G401.6 (cell line): ENCODE measurements at regions not wholly inside any gene's neighbourhood (a gene's known extent, or its start where the extent isn't known, plus 50 kb on each side); places are given as distances from the start of the nearest gene placed in this dataset.

Experiments
- FAIRE-seq: peaks from 2 replicates; lab custom pipeline; 2012; peaks lifted over from hg19 to GRCh38; lab: Jason Lieb, UNC

- FAIRE-seq, result no peak
Observed at GRCh38 chr2:58939388-58939787, 698.3 kb upstream of the FANCL start.

- FAIRE-seq, result no peak
Observed at GRCh38 chr2:58938988-58939387, 697.9 kb upstream of the FANCL start.

- no peak for FAIRE-seq
Observed at GRCh38 chr2:58932801-58933200, 691.7 kb upstream of the FANCL start.

GRCh38 chr2:58930537-58930936 is 689.4 kb upstream of the FANCL start:
- no peak for FAIRE-seq

- no peak for FAIRE-seq
Observed at GRCh38 chr2:58928973-58929372, 687.8 kb upstream of the FANCL start.

- FAIRE-seq, result no peak
Observed at GRCh38 chr2:58928391-58928790, 687.3 kb upstream of the FANCL start.

- FAIRE-seq, result no peak
Observed at GRCh38 chr2:58926112-58926511, 685.0 kb upstream of the FANCL start.

GRCh38 chr2:58925676-58926081 is 684.6 kb upstream of the FANCL start:
- no peak for FAIRE-seq

GRCh38 chr2:58923869-58924268 is 682.7 kb upstream of the FANCL start:
- no peak for FAIRE-seq

GRCh38 chr2:58922245-58922644 is 681.1 kb upstream of the FANCL start:
- FAIRE-seq, result no peak

GRCh38 chr2:58921676-58922075 is 680.6 kb upstream of the FANCL start:
- FAIRE-seq, result no peak

GRCh38 chr2:58920001-58920400 is 678.9 kb upstream of the FANCL start:
- FAIRE-seq, result no peak

GRCh38 chr2:58919316-58919715 is 678.2 kb upstream of the FANCL start:
- FAIRE-seq, result no peak

GRCh38 chr2:58918141-58918540 is 677.0 kb upstream of the FANCL start:
- no peak for FAIRE-seq

GRCh38 chr2:58917596-58917995 is 676.5 kb upstream of the FANCL start:
- FAIRE-seq, result no peak

GRCh38 chr2:58916063-58916462 is 674.9 kb upstream of the FANCL start:
- FAIRE-seq, result no peak

GRCh38 chr2:58914733-58915505 is 673.8 kb upstream of the FANCL start:
- no peak for FAIRE-seq

GRCh38 chr2:58913082-58913726 is 672.1 kb upstream of the FANCL start:
- no peak for FAIRE-seq

- FAIRE-seq, result no peak
Observed at GRCh38 chr2:58911877-58912276, 670.8 kb upstream of the FANCL start.

- no peak for FAIRE-seq
Observed at GRCh38 chr2:58908501-58909154, 667.5 kb upstream of the FANCL start.

- FAIRE-seq, result no peak
Observed at GRCh38 chr2:58907644-58908043, 666.5 kb upstream of the FANCL start.

GRCh38 chr2:58906081-58906645 is 665.0 kb upstream of the FANCL start:
- FAIRE-seq, result no peak

GRCh38 chr2:58904095-58904494 is 663.0 kb upstream of the FANCL start:
- FAIRE-seq, result no peak
